ENCODE measurements at regions not wholly inside any gene's neighbourhood (a gene's known extent, or its start where the extent isn't known, plus 50 kb on each side); places are given as distances from the start of the nearest gene placed in this dataset.

DNA sequence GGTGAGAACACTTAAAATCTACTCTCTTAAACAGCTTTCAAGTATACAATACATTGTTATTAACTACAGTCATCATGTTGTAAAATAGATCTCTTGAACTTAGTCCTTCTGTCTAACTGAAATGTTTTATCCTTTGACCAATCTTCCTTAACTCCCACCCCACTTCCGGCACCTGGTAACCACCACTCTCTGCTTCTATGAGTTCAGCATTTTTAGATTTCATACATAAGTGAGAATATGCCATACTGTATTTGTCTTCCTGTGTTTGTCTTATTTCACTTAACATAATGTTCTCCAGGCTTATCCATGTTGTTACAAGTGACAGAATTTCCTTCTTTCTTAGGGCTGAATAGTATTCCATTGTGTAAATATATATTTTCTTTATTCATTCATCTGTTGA, 144.1 kb upstream of the TRPC4 start:
- no peak for TF ChIP-seq POLR2AphosphoS5 (IDR thresholded peaks at IDR 0.05)
- TF ChIP-seq, protein P1, sequence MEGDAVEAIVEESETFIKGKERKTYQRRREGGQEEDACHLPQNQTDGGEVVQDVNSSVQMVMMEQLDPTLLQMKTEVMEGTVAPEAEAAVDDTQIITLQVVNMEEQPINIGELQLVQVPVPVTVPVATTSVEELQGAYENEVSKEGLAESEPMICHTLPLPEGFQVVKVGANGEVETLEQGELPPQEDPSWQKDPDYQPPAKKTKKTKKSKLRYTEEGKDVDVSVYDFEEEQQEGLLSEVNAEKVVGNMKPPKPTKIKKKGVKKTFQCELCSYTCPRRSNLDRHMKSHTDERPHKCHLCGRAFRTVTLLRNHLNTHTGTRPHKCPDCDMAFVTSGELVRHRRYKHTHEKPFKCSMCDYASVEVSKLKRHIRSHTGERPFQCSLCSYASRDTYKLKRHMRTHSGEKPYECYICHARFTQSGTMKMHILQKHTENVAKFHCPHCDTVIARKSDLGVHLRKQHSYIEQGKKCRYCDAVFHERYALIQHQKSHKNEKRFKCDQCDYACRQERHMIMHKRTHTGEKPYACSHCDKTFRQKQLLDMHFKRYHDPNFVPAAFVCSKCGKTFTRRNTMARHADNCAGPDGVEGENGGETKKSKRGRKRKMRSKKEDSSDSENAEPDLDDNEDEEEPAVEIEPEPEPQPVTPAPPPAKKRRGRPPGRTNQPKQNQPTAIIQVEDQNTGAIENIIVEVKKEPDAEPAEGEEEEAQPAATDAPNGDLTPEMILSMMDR (IDR thresholded peaks at IDR 0.05 in 8 of 11, conservative IDR thresholded peaks at IDR 0.05 in 3 of 11), result no peak
- TF ChIP-seq POLR2A (IDR thresholded peaks at IDR 0.05), result no peak

All from spleen (tissue), 7 donors.